HEK293 (cell line): ENCODE measurements at regions not wholly inside any gene's neighbourhood (a gene's known extent, or its start where the extent isn't known, plus 50 kb on each side); places are given as distances from the start of the nearest gene placed in this dataset.

Experiments used
- FEZF1 ChIP-seq: fragments of 450-650 bp; formaldehyde crosslinking; IDR thresholded peaks from 2 replicates; pipeline ENCODE4 v1.5.1; 2016; ENCODE audit warnings: missing biosample characterization, missing genetic modification characterization
- IKZF3 ChIP-seq: fragments of 450-650 bp; IDR thresholded peaks from 2 replicates; pipeline ENCODE4 v1.5.0; 2018; ENCODE audit warnings: missing biosample characterization, mild to moderate bottlenecking, missing genetic modification characterization, moderate library complexity
- KLF9 ChIP-seq: fragments of 450-650 bp; formaldehyde crosslinking; IDR thresholded peaks from 2 replicates; pipeline ENCODE4 v1.5.1; 2016; ENCODE audit warnings: missing biosample characterization, missing genetic modification characterization, low read depth
- PBX3 ChIP-seq: sonication (generic); formaldehyde crosslinking; IDR thresholded peaks from 2 replicates; pipeline ENCODE4 v1.8.1; 2022; ENCODE audit warnings: mild to moderate bottlenecking, moderate library complexity, missing genetic modification reagents
- PRDM10 ChIP-seq: fragments of 450-650 bp; formaldehyde crosslinking; IDR thresholded peaks from 2 replicates; pipeline ENCODE4 v1.5.1; 2016; ENCODE audit warnings: missing biosample characterization, missing genetic modification characterization
- RBAK ChIP-seq: fragments of 450-650 bp; formaldehyde crosslinking; IDR thresholded peaks from 2 replicates; pipeline ENCODE4 v1.5.1; 2016; ENCODE audit warnings: missing biosample characterization, missing genetic modification characterization
- SALL2 ChIP-seq: fragments of 450-650 bp; formaldehyde crosslinking; IDR thresholded peaks from 2 replicates; pipeline ENCODE4 v1.5.0; 2017; ENCODE audit warnings: missing biosample characterization, mild to moderate bottlenecking, missing genetic modification characterization, borderline replicate concordance
- SCRT2 ChIP-seq: fragments of 450-650 bp; formaldehyde crosslinking; IDR thresholded peaks from 2 replicates; pipeline ENCODE4 v1.5.1; 2016; ENCODE audit warnings: missing biosample characterization, missing genetic modification characterization
- TRIM28 ChIP-seq: IDR thresholded peaks from 2 replicates; pipeline ENCODE4 v1.6.1; 2011; ENCODE audit warnings: low read length, control low read depth, borderline replicate concordance
- YY1 ChIP-seq: fragments of 450-650 bp; formaldehyde crosslinking; IDR thresholded peaks from 2 replicates; pipeline ENCODE4 v1.5.1; 2018; ENCODE audit warnings: missing biosample characterization, missing genetic modification characterization
- ZBTB48 ChIP-seq: fragments of 450-650 bp; formaldehyde crosslinking; IDR thresholded peaks from 2 replicates; pipeline ENCODE4 v1.5.1; 2016; ENCODE audit warnings: missing biosample characterization, missing genetic modification characterization
- ZFP41 ChIP-seq: fragments of 450-650 bp; formaldehyde crosslinking; IDR thresholded peaks from 2 replicates; pipeline ENCODE4 v1.5.1; 2016; ENCODE audit warnings: missing biosample characterization, missing genetic modification characterization, borderline replicate concordance
- ZFP69B ChIP-seq: fragments of 450-650 bp; formaldehyde crosslinking; IDR thresholded peaks from 2 replicates; pipeline ENCODE4 v1.5.1; 2016; ENCODE audit warnings: missing biosample characterization, missing genetic modification characterization
- ZIC2 ChIP-seq: fragments of 450-650 bp; formaldehyde crosslinking; IDR thresholded peaks from 2 replicates; pipeline ENCODE4 v1.5.1; 2016; ENCODE audit warnings: missing biosample characterization, missing genetic modification characterization
- ZNF132 ChIP-seq: fragments of 450-650 bp; formaldehyde crosslinking; IDR thresholded peaks from 2 replicates; pipeline ENCODE4 v1.5.1; 2017; ENCODE audit warnings: missing biosample characterization, missing genetic modification characterization, borderline replicate concordance
- ZNF138 ChIP-seq: fragments of 450-650 bp; formaldehyde crosslinking; IDR thresholded peaks from 2 replicates; pipeline ENCODE4 v1.5.1; 2016; ENCODE audit warnings: missing biosample characterization, missing genetic modification characterization, borderline replicate concordance
- ZNF16 ChIP-seq: fragments of 450-650 bp; formaldehyde crosslinking; IDR thresholded peaks from 2 replicates; pipeline ENCODE4 v1.5.1; 2016; ENCODE audit warnings: low read depth, missing biosample characterization, missing genetic modification characterization
- ZNF19 ChIP-seq: fragments of 450-650 bp; formaldehyde crosslinking; IDR thresholded peaks from 2 replicates; pipeline ENCODE4; 2016; ENCODE audit warnings: missing biosample characterization, missing genetic modification characterization, low read depth
- ZNF211 ChIP-seq: fragments of 450-650 bp; formaldehyde crosslinking; IDR thresholded peaks from 2 replicates; pipeline ENCODE4 v1.5.1; 2016; ENCODE audit warnings: low read depth, missing biosample characterization, missing genetic modification characterization
- ZNF280C ChIP-seq: fragments of 450-650 bp; formaldehyde crosslinking; IDR thresholded peaks from 2 replicates; pipeline ENCODE4 v1.5.1; 2016; ENCODE audit warnings: missing biosample characterization, missing genetic modification characterization
- ZNF311 ChIP-seq: fragments of 450-650 bp; formaldehyde crosslinking; IDR thresholded peaks from 2 replicates; pipeline ENCODE4 v1.5.1; 2017; ENCODE audit warnings: missing biosample characterization, missing genetic modification characterization, borderline replicate concordance
- ZNF324 ChIP-seq: fragments of 450-650 bp; formaldehyde crosslinking; IDR thresholded peaks from 2 replicates; pipeline ENCODE4 v1.5.1; 2016; ENCODE audit warnings: missing biosample characterization, missing genetic modification characterization
- ZNF341 ChIP-seq: fragments of 450-650 bp; formaldehyde crosslinking; IDR thresholded peaks from 2 replicates; pipeline ENCODE4; 2016; ENCODE audit warnings: low read depth, missing biosample characterization, missing genetic modification characterization
- ZNF391 ChIP-seq: fragments of 450-650 bp; formaldehyde crosslinking; IDR thresholded peaks from 2 replicates; pipeline ENCODE4 v1.5.1; 2016; ENCODE audit warnings: low read depth, missing biosample characterization, missing genetic modification characterization, borderline replicate concordance
- ZNF394 ChIP-seq: fragments of 450-650 bp; formaldehyde crosslinking; IDR thresholded peaks from 2 replicates; pipeline ENCODE4 v1.5.1; 2016; ENCODE audit warnings: missing biosample characterization, missing genetic modification characterization, mild to moderate bottlenecking, moderate library complexity, borderline replicate concordance
- ZNF473 ChIP-seq: fragments of 450-650 bp; formaldehyde crosslinking; IDR thresholded peaks from 2 replicates; pipeline ENCODE4 v1.5.1; 2017; ENCODE audit warnings: missing biosample characterization, missing genetic modification characterization
- ZNF501 ChIP-seq: fragments of 450-650 bp; formaldehyde crosslinking; IDR thresholded peaks from 2 replicates; pipeline ENCODE4 v1.5.1; 2016; ENCODE audit warnings: missing biosample characterization, missing genetic modification characterization
- ZNF548 ChIP-seq: fragments of 450-650 bp; formaldehyde crosslinking; IDR thresholded peaks from 2 replicates; pipeline ENCODE4 v1.5.1; 2016; ENCODE audit warnings: missing biosample characterization, missing genetic modification characterization
- ZNF560 ChIP-seq: fragments of 450-650 bp; formaldehyde crosslinking; IDR thresholded peaks from 2 replicates; pipeline ENCODE4 v1.5.1; 2017; ENCODE audit warnings: missing biosample characterization, missing genetic modification characterization, borderline replicate concordance
- ZNF580 ChIP-seq: fragments of 450-650 bp; formaldehyde crosslinking; IDR thresholded peaks from 2 replicates; pipeline ENCODE4 v1.5.1; 2016; ENCODE audit warnings: missing biosample characterization, missing genetic modification characterization
- ZNF670 ChIP-seq: fragments of 450-650 bp; formaldehyde crosslinking; IDR thresholded peaks from 2 replicates; pipeline ENCODE4 v1.5.1; 2016; ENCODE audit warnings: missing biosample characterization, missing genetic modification characterization, low read depth
- ZSCAN4 ChIP-seq: fragments of 450-650 bp; formaldehyde crosslinking; IDR thresholded peaks from 2 replicates; pipeline ENCODE4 v1.5.1; 2017; ENCODE audit warnings: missing biosample characterization, missing genetic modification characterization

- TF ChIP-seq PRDM10 (tag by site-specific recombination) = peak; percentile 83
- no peak for TF ChIP-seq ZNF473
- TF ChIP-seq ZNF280C (tag by site-specific recombination) = no peak
- no peak for TF ChIP-seq ZNF138 (tag by site-specific recombination)
- no peak for TF ChIP-seq ZNF548 (tag by site-specific recombination)
- no peak for TF ChIP-seq ZNF580 (tag by site-specific recombination)
- TF ChIP-seq SCRT2 (tag by site-specific recombination) = peak; percentile 66
- TF ChIP-seq ZNF391 (tag by site-specific recombination) = no peak
- no peak for TF ChIP-seq ZNF501 (tag by site-specific recombination)
- no peak for TF ChIP-seq ZNF211
- TF ChIP-seq ZFP69B = no peak
- no peak for TF ChIP-seq ZNF311 (tag by site-specific recombination)
- peak; percentile 66 for TF ChIP-seq IKZF3
- TF ChIP-seq PBX3 (CRISPR knock-in tag) = no peak
- TF ChIP-seq KLF9 (tag by site-specific recombination) = no peak
- no peak for TF ChIP-seq ZFP41 (tag by site-specific recombination)
- no peak for TF ChIP-seq ZNF324 (tag by site-specific recombination)
- no peak for TF ChIP-seq ZNF394
- TF ChIP-seq ZNF132 = no peak
- TF ChIP-seq ZNF560 (tag by site-specific recombination) = no peak
- peak; percentile 73 for TF ChIP-seq ZNF341 (tag by site-specific recombination)
- no peak for TF ChIP-seq SALL2
- no peak for TF ChIP-seq ZNF19
- 0 out of 2 replicates have a peak, but pooled peaks have one; percentile 13 for TF ChIP-seq TRIM28
- TF ChIP-seq FEZF1 = no peak
- TF ChIP-seq ZNF670 = no peak
- no peak for TF ChIP-seq ZNF16 (tag by site-specific recombination)
- TF ChIP-seq YY1 (tag by site-specific recombination) = peak; percentile 71
- peak; percentile 91 for TF ChIP-seq ZIC2 (tag by site-specific recombination)
- no peak for TF ChIP-seq ZSCAN4 (tag by site-specific recombination)
- no peak for TF ChIP-seq RBAK (tag by site-specific recombination)
- peak; percentile 48; the same call in 1 of the 2 replicates for TF ChIP-seq ZBTB48
Observed at GRCh38 chr10:55631071-55631654, 729.9 kb downstream of the ZWINT start (continued).
